SH-SY5Y (cell line): ENCODE measurements at regions not wholly inside any gene's neighbourhood (a gene's known extent, or its start where the extent isn't known, plus 50 kb on each side); places are given as distances from the start of the nearest gene placed in this dataset.

Experiments used
- GATA2 ChIP-seq: IDR thresholded peaks from 2 replicates; pipeline ENCODE4 v1.6.1; 2011; ENCODE audit warnings: mild to moderate bottlenecking, low read depth, low read length
- GATA3 ChIP-seq: IDR thresholded peaks from 2 replicates; pipeline ENCODE4 v1.6.1; 2011; ENCODE audit warnings: low read depth, mild to moderate bottlenecking, low read length, moderate library complexity

GRCh38 chr5:116645627-116646026 lies 71.0 kb upstream of the SEMA6A start:
- TF ChIP-seq GATA2 = no peak
- TF ChIP-seq GATA3 = no peak
